ENCODE measurements at regions not wholly inside any gene's neighbourhood (a gene's known extent, or its start where the extent isn't known, plus 50 kb on each side); places are given as distances from the start of the nearest gene placed in this dataset.

DNA sequence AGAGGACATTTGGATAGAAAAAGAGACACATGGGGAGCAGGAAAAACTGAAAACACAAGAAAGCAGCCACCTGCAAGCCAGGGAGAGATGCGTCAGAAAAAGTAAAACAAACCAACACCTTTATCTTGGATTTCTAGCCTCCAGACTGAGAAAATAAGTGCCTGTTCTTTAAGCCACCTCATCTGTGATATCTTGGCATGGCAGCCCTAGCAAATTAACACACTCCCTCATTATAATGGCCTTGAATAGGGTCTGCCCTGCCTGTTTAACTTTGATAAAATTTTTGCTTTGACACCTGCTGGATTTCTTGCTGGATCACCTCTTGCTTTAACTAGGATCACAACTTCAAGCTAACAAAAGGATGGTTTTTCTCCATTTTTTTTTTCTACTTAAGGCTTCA, 1892.0 kb upstream of the IGFBP7 start:
- TF ChIP-seq EZH2 (IDR thresholded peaks at IDR 0.05; ENCODE audit: insufficient read depth, poor library complexity, severe bottlenecking) (no peak), EZH2phosphoT487 (IDR thresholded peaks at IDR 0.05; ENCODE audit: insufficient read depth, low read depth) (no peak)

Data from GM23248 (cell line).